ENCODE measurements at regions not wholly inside any gene's neighbourhood (a gene's known extent, or its start where the extent isn't known, plus 50 kb on each side); places are given as distances from the start of the nearest gene placed in this dataset.
"Not testable (repeated sequence)": the region's sequence is repeated elsewhere in the genome, so short reads cannot be mapped to it uniquely, and the experiment has no call there.

DNA sequence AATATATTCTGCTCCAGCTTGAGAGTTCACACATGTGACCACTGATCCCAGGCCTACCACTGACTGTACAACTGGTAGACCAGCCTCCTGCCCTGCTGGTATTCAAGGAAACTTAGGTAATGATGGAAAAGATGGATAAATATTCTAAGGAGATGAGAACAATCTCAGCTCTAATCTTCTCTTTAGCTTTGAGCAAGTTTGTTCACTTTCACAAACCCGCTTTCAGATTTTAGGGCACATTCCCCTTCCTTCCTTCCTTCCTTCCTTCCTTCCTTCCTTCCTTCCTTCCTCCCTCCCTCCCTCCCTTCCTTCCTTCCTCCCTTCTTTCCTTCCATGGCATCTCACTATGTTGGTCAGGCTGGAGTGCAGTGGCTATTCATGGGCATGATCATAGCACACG lies 88.2 kb upstream of the PHACTR1 start:
- H3K4me3 ChIP-seq (ENCODE audit: low read depth, low read length), result no peak overlapping the region
- no peak for DNase-seq (ENCODE audit: low read depth)
- TF ChIP-seq, protein P1, sequence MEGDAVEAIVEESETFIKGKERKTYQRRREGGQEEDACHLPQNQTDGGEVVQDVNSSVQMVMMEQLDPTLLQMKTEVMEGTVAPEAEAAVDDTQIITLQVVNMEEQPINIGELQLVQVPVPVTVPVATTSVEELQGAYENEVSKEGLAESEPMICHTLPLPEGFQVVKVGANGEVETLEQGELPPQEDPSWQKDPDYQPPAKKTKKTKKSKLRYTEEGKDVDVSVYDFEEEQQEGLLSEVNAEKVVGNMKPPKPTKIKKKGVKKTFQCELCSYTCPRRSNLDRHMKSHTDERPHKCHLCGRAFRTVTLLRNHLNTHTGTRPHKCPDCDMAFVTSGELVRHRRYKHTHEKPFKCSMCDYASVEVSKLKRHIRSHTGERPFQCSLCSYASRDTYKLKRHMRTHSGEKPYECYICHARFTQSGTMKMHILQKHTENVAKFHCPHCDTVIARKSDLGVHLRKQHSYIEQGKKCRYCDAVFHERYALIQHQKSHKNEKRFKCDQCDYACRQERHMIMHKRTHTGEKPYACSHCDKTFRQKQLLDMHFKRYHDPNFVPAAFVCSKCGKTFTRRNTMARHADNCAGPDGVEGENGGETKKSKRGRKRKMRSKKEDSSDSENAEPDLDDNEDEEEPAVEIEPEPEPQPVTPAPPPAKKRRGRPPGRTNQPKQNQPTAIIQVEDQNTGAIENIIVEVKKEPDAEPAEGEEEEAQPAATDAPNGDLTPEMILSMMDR (conservative IDR thresholded peaks at IDR 0.05; ENCODE audit: low read depth, low read length), result no peak

DNA sequence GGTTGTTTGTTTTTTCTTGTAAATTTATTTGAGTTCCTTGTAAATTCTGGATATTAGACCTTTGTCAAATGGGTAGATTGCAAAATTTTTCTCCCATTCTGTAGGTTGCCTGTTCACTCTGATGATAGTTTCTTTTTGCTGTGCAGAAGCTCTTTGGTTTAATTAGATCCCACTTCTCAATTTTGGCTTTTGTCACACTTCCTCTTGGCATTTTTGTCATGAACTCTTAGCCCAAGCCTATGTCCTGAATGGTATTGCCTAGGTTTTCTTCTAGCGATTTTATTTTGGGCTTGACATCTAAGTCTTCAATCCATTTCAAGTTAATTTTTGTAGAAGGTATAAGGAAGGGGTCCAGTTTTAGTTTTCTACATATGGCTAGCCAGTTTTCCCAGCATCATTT lies 82.8 kb upstream of the PHACTR1 start:
- not testable (repeated sequence) for DNase-seq (ENCODE audit: low read depth); H3K4me3 ChIP-seq (ENCODE audit: low read depth, low read length)

DNA sequence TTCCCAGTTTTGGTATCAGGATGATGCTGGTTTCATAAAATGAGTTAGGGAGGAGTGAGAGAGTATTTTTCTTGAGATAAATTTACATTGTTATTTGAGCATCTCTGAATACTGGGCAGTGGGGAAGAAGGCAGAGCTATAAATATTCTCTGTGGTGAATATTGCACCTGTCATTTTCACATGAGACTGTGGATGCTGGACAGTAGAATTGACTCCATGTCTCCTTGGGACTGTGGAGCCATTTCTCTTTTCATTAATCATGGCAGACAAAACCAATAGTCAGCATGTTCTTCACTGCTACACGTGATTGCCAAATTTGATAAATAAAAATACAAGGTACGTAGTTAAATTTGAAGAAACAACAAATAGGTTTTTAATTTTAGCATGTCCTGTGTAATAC lies 81.2 kb upstream of the PHACTR1 start:
- DNase-seq (ENCODE audit: low read depth), result no peak
- TF ChIP-seq, protein P1 (conservative IDR thresholded peaks at IDR 0.05; ENCODE audit: low read depth, low read length), result no peak

DNA sequence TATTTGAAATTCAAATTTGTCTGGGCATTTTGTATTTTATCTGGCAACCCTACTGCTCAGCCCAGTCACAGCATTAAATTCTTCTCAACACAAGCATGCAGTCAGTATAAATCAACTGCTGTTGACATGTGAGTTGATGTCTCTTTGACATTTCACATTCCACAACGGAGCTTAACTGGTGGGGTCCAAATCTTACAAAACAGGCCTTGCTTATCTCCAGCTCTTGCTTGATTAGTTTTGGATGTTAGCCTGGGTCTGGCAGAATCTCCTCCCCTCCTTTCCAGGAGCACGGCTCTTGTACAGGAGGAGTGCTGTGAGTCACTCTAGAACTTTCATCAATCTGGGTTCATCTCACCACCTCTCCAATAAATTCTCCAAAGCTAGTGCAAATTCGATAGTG lies 80.8 kb upstream of the PHACTR1 start:
- no peak for DNase-seq (ENCODE audit: low read depth)
- TF ChIP-seq, protein P1 (conservative IDR thresholded peaks at IDR 0.05; ENCODE audit: low read depth, low read length), result no peak
- H3K4me3 ChIP-seq (ENCODE audit: low read depth, low read length), result no peak overlapping the region

More for the DNA sequence above, 81.2 kb upstream of the PHACTR1 start:
- no peak overlapping the region for H3K4me3 ChIP-seq (ENCODE audit: low read depth, low read length)

DNA sequence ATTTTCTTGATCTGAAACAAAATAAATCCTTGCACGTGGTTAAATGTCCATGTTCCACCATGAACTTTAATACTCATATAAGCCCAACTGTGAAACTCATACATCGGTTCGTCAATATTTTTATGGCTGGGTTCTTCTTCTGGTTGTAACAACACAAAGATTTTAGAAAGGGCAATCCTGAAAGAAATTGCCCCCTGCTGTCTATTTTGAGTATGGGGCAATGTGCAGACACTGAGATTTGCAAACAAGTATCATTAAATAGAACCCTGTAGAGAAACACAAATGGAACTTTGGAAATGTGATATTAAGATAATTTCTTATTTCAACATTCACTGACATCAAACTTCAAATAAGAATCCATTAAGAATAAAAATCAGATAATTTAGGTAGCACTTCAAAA lies 80.2 kb upstream of the PHACTR1 start:
- TF ChIP-seq, protein P1 (conservative IDR thresholded peaks at IDR 0.05; ENCODE audit: low read depth, low read length), result peak; percentile 24
- H3K4me3 ChIP-seq (ENCODE audit: low read depth, low read length), result no peak overlapping the region
- no peak for DNase-seq (ENCODE audit: low read depth)

DNA sequence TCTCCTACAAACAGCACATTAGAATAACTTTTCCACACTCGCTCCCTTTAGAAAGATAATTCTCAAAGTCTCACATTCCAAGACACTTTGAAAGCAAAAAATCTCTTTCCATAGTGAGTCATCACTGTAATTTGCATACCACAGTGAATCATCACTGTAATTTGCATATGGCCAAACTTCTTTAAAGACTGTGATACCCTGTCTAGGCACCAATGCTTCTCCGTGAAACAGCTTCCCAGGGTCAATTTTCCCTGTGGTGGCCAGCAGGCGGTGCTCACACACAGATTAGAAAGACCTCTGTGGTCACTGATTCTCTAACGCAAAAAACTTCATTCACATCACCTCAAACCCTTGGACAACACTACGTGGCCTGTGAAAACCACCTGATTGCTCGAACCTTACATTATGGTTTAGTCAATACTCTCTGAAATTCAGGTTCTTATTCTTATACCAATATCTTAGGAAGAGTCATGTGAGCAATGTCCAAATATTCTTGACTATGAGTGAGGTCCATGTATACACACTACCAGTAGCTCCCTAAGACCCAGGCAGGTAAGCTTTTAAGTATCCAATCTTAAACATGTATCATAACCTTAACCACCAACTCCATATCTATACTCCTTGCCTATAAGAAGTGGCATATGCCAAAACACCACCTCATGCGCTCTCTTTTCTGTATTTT lies 78.5 kb upstream of the PHACTR1 start:
- TF ChIP-seq, protein P1 (conservative IDR thresholded peaks at IDR 0.05; ENCODE audit: low read depth, low read length), result peak; percentile 97
- peak; percentile 46 for DNase-seq (ENCODE audit: low read depth)
- H3K4me3 ChIP-seq (ENCODE audit: low read depth, low read length), result no peak overlapping the region

DNA sequence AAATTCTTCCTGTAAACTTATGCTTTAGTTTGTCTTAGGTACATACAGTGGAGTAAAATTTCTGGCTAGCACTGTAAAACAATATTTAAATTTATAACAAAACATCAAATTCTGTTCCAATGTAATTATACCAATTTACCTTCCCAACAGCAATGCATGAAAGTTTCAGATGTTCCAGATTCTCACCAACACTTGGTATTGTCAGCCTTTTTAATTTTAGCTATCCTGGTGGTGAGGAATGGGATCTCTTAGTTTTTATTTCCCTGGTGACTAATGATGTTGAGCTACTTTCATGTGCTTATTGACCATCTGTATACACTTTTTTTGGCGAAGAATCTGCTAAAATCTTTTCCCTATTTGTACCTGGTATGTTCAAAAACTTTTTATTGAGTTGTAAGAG lies 76.1 kb upstream of the PHACTR1 start:
- TF ChIP-seq, protein P1 (conservative IDR thresholded peaks at IDR 0.05; ENCODE audit: low read depth, low read length), result no peak
- H3K4me3 ChIP-seq (ENCODE audit: low read depth, low read length), result no peak overlapping the region
- no peak for DNase-seq (ENCODE audit: low read depth)

DNA sequence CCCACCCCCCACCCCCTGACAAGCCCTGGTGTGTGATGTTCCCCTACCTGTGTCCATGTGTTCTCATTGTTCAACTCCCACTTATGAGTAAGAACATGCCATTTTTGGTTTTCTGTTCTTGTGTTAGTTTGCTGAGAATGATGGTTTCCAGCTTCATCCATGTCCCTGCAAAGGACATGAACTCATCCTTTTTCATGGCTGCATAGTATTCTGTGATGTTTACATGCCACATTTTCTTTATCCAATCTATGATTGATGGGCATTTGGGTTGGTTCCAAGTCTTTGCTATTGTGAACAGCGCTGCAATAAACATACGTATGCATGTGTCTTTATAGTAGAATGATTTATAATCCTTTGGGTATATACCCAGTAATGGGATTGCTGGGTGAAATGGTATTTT lies 74.8 kb upstream of the PHACTR1 start:
- not testable (repeated sequence) for H3K4me3 ChIP-seq (ENCODE audit: low read depth, low read length); DNase-seq (ENCODE audit: low read depth)

Data from epithelial cell of proximal tubule (primary cell).